Esophagus muscularis mucosa (tissue), 4 donors: ENCODE measurements at regions not wholly inside any gene's neighbourhood (a gene's known extent, or its start where the extent isn't known, plus 50 kb on each side); places are given as distances from the start of the nearest gene placed in this dataset.

Source experiments
- DNase-seq: peaks from one replicate; pipeline ENCODE4 v3.0.0-alpha.2; 2017; ENCODE audit errors: extremely low spot score
- H3K27ac ChIP-seq, 4 donors: fragments of 200-600 bp; sonication (generic); replicated peaks in 1 of 4; 1 replicate in 3 of 4; 2 replicates in 1 of 4; pipeline ENCODE4 v1.5.1; 2016 to 2019; ENCODE audit warnings: mild to moderate bottlenecking in 1 of 4
- H3K27me3 ChIP-seq, 4 donors: fragments of 200-600 bp; sonication (generic); one replicate each; pipeline versions ENCODE4 v1.5.1 to v1.6.0; 2016 to 2019
- H3K36me3 ChIP-seq, 4 donors: fragments of 200-600 bp; sonication (generic); one replicate each; pipeline ENCODE4 v1.5.1; 2016 to 2019
- H3K4me1 ChIP-seq, 4 donors: fragments of 200-600 bp; sonication (generic); one replicate each; pipeline ENCODE4 v1.5.1; 2016 to 2019
- H3K4me3 ChIP-seq, 4 donors: fragments of 200-600 bp; sonication (generic); 1 replicate in 2 of 4; 2 replicates in 2 of 4; pipeline ENCODE4 v1.5.1; 2016 to 2019; ENCODE audit warnings: mild to moderate bottlenecking in 4 of 4, moderate library complexity in 1 of 4
- H3K9me3 ChIP-seq, 4 donors: fragments of 200-600 bp; sonication (generic); 1 replicate in 3 of 4; 2 replicates in 1 of 4; pipeline ENCODE4 v1.5.1; 2016 to 2019
- CTCF ChIP-seq, 3 experiments: fragments of 200-600 bp in 2 of 3; fragments of 450-650 bp in 1 of 3; sonication (generic) in 2 of 3; IDR thresholded peaks; one replicate each; pipeline ENCODE4 v1.5.1; 2017 to 2019; ENCODE audit warnings: antibody characterized with exemption in 3 of 3, mild to moderate bottlenecking in 2 of 3, moderate library complexity in 1 of 3
- EP300 ChIP-seq: sonication (generic); formaldehyde crosslinking; IDR thresholded peaks from one replicate; pipeline ENCODE4 v1.6.1; 2017; ENCODE audit warnings: antibody characterized with exemption
- POLR2A ChIP-seq: fragments of 450-650 bp; IDR thresholded peaks from one replicate; pipeline ENCODE4 v1.6.1; 2017; ENCODE audit warnings: antibody characterized with exemption, moderate library complexity, mild to moderate bottlenecking, low read depth
- POLR2AphosphoS5 ChIP-seq, 2 donors: sonication (generic); formaldehyde crosslinking; IDR thresholded peaks; one replicate each; pipeline ENCODE4 v1.6.1; 2017; ENCODE audit warnings: antibody characterized with exemption in 2 of 2
- WGBS: methylation state at CpG from one replicate; pipeline ENCODE4 v1.1.5; 2018; 5-methylcytosine and 5-hydroxymethylcytosine counted together
- intact Hi-C: fragments of 100-400 bp; cut with DNase I; formaldehyde crosslinking; loops from one replicate; pipeline ENCODE4 v1.15.1; 2023

DNA sequence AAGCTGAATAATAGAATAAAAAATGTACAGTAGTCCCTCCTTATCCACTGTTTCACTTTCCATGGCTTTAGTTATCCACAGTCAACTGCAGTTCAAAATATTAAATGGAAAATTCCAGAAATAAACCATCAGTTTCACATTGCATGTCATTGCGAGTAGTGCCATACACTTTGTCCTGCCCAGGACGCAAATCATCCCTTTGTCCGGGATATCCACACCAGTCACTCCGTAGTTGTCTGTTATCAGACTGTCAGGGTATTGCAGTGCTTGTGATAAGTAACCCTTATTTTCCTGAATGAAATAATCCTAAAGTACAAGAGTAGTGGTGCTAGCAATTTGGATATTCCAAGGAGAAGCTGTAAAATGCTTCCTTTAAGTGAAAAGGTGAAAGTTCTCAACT, 271.3 kb downstream of the DKK2 start:
- Histone ChIP-seq H3K27ac (no peak overlapping the region), H3K27me3 (no peaks in the 10 kb centered on the region), H3K36me3 (no peaks in the 10 kb centered on the region), H3K9me3 (peaks cover 0 to 7% (median 0%) of the 10 kb centered on the region in 4 donors), H3K4me3 (no peak overlapping the region), H3K4me1 (peaks cover 0 to 12% (median 11%) of the 10 kb centered on the region in 4 donors)
- intact Hi-C loops = no loop called here
- no peak for DNase-seq
- 84% methylated on average over 4 of the region's 4 CpGs for WGBS
- no peak for TF ChIP-seq EP300
- no peak for TF ChIP-seq POLR2AphosphoS5 (IDR thresholded peaks at IDR 0.05)
- no peak for TF ChIP-seq POLR2A
- no peak for TF ChIP-seq CTCF (IDR thresholded peaks at IDR 0.05)

GRCh38 chr4:106762666-106763443, 273.3 kb downstream of the DKK2 start:
- H3K4me1 ChIP-seq = peaks cover 0 to 12% (median 11%) of the 10 kb centered on the region in 4 donors
- H3K27me3 ChIP-seq = no peaks in the 10 kb centered on the region
- H3K9me3 ChIP-seq = no peaks in the 10 kb centered on the region
- no peaks in the 10 kb centered on the region for H3K36me3 ChIP-seq
- intact Hi-C loops = no loop called here
- WGBS = 21% methylated on average over 5 of the region's 5 CpGs
- H3K4me3 ChIP-seq = no peak overlapping the region
- TF ChIP-seq POLR2AphosphoS5 (IDR thresholded peaks at IDR 0.05) = no peak
- no peak for TF ChIP-seq EP300
- TF ChIP-seq CTCF (IDR thresholded peaks at IDR 0.05) = no peak
- no peak overlapping the region for H3K27ac ChIP-seq
- DNase-seq = no peak

DNA sequence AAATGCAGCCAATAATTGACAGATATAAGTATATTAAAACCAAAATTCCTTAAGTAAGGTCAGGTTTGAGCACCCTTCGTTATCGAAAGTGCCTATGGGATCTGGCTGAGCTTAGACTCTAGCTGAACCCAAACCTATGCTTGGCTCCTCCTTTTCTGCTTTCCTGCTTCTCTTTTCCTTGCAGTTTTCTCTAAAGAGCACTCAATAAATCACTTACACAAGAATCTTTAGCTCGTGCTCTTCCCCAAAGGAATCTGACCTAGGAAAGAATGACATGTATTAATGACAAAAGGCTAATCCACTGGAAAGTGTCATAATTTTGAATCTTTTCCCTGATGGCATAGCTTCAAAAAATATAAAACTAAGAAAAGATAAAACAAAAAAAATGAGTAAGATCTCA, 282.7 kb downstream of the DKK2 start:
- no peak overlapping the region for H3K4me3 ChIP-seq
- no peaks in the 10 kb centered on the region for H3K36me3 ChIP-seq
- DNase-seq = no peak
- intact Hi-C loops = no loop called here
- H3K27me3 ChIP-seq = no peaks in the 10 kb centered on the region
- no peak for TF ChIP-seq CTCF (IDR thresholded peaks at IDR 0.05)
- no peak for TF ChIP-seq EP300
- TF ChIP-seq POLR2AphosphoS5 (IDR thresholded peaks at IDR 0.05) = no peak
- no peak for TF ChIP-seq POLR2A
- 34% methylated on average over 3 of the region's 3 CpGs for WGBS
- no peaks in the 10 kb centered on the region for H3K9me3 ChIP-seq
- no peak overlapping the region for H3K27ac ChIP-seq
- no peaks in the 10 kb centered on the region for H3K4me1 ChIP-seq

GRCh38 chr4:106746451-106746850, 289.7 kb downstream of the DKK2 start:
- TF ChIP-seq POLR2A = no peak
- TF ChIP-seq POLR2AphosphoS5 (IDR thresholded peaks at IDR 0.05) = no peak
- TF ChIP-seq CTCF (IDR thresholded peaks at IDR 0.05) = no peak
- no peak for TF ChIP-seq EP300
- no peaks in the 10 kb centered on the region for H3K9me3 ChIP-seq
- no peaks in the 10 kb centered on the region for H3K27me3 ChIP-seq
- no peaks in the 10 kb centered on the region for H3K4me1 ChIP-seq
- no peak for DNase-seq
- H3K36me3 ChIP-seq = no peaks in the 10 kb centered on the region
- no peak overlapping the region for H3K4me3 ChIP-seq
- no peak overlapping the region for H3K27ac ChIP-seq
- intact Hi-C loops = no loop called here

- WGBS = 72% methylated on average over 5 of the region's 5 CpGs
- Histone ChIP-seq H3K4me3 (no peak overlapping the region), H3K27me3 (no peaks in the 10 kb centered on the region), H3K9me3 (no peaks in the 10 kb centered on the region), H3K36me3 (no peaks in the 10 kb centered on the region), H3K27ac (no peak overlapping the region), H3K4me1 (no peaks in the 10 kb centered on the region)
- DNase-seq = no peak
- no peak for TF ChIP-seq CTCF (IDR thresholded peaks at IDR 0.05)
- TF ChIP-seq POLR2A = no peak
- TF ChIP-seq EP300 = no peak
- TF ChIP-seq POLR2AphosphoS5 (IDR thresholded peaks at IDR 0.05) = no peak
- intact Hi-C loops = no loop called here
These were observed 298.0 kb downstream of the DKK2 start for GRCh38 chr4:106738121-106738520.
